SK-N-SH (cell line): ENCODE measurements at regions not wholly inside any gene's neighbourhood (a gene's known extent, or its start where the extent isn't known, plus 50 kb on each side); places are given as distances from the start of the nearest gene placed in this dataset.

Experiments used
- EP300 ChIP-seq, 2 experiments: IDR thresholded peaks; 2 replicates each; pipeline versions ENCODE4 v1.4.0 to v1.6.1; 2012; ENCODE audit warnings: borderline replicate concordance in 1 of 2, low read depth in 1 of 2, low read length in 1 of 2
- FOXJ3 ChIP-seq: sonication (generic); formaldehyde crosslinking; IDR thresholded peaks from 2 replicates; pipeline ENCODE4 v1.5.1; 2020; ENCODE audit warnings: mild to moderate bottlenecking, missing genetic modification reagents
- RFX5 ChIP-seq: IDR thresholded peaks from 2 replicates; pipeline ENCODE4 v1.6.1; 2012; ENCODE audit warnings: mild to moderate bottlenecking, improper control_type of control experiment, low read length
- TAF1 ChIP-seq: IDR thresholded peaks from 2 replicates; pipeline ENCODE4 v1.6.1; 2012; ENCODE audit warnings: low read depth, mild to moderate bottlenecking, low read length, moderate library complexity, borderline replicate concordance
- TF ChIP-seq, protein P1 (sequence below): fragments of 200-600 bp; sonication (generic); IDR thresholded peaks from 2 replicates; pipeline ENCODE4 v1.6.1; 2017; ENCODE audit warnings: antibody characterized with exemption, mild to moderate bottlenecking, moderate library complexity

GRCh38 chr2:234869164-234869563 is 82.7 kb upstream of the SH3BP4 start:
- no peak for TF ChIP-seq FOXJ3 (CRISPR knock-in tag)
- TF ChIP-seq RFX5, result no peak
- no peak for TF ChIP-seq TAF1
- TF ChIP-seq, protein P1, sequence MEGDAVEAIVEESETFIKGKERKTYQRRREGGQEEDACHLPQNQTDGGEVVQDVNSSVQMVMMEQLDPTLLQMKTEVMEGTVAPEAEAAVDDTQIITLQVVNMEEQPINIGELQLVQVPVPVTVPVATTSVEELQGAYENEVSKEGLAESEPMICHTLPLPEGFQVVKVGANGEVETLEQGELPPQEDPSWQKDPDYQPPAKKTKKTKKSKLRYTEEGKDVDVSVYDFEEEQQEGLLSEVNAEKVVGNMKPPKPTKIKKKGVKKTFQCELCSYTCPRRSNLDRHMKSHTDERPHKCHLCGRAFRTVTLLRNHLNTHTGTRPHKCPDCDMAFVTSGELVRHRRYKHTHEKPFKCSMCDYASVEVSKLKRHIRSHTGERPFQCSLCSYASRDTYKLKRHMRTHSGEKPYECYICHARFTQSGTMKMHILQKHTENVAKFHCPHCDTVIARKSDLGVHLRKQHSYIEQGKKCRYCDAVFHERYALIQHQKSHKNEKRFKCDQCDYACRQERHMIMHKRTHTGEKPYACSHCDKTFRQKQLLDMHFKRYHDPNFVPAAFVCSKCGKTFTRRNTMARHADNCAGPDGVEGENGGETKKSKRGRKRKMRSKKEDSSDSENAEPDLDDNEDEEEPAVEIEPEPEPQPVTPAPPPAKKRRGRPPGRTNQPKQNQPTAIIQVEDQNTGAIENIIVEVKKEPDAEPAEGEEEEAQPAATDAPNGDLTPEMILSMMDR, result no peak
- TF ChIP-seq EP300 (IDR thresholded peaks at IDR 0.05; ENCODE audit: borderline replicate concordance in 1 of 2, low read depth in 1 of 2, low read length in 1 of 2), result no peak
